Keratinocyte (primary cell): ENCODE measurements at regions not wholly inside any gene's neighbourhood (a gene's known extent, or its start where the extent isn't known, plus 50 kb on each side); places are given as distances from the start of the nearest gene placed in this dataset.

ENCODE experiments used
- DNase-seq: peaks from one replicate; pipeline ENCODE4 v3.0.0-alpha.2; 2011; ENCODE audit warnings: low read depth, missing footprints, low spot score
- FAIRE-seq: peaks from 2 replicates; lab custom pipeline; 2011; peaks lifted over from hg19 to GRCh38; lab: Jason Lieb, UNC
- H2AFZ ChIP-seq: 2 replicates; pipeline ENCODE4 v1.6.0; 2012; ENCODE audit warnings: low read length, control low read depth, inconsistent platforms; ENCODE audit not compliant: control insufficient read depth
- H3K27ac ChIP-seq: 2 replicates; pipeline ENCODE4 v1.5.1; 2011; ENCODE audit warnings: low read length; ENCODE audit not compliant: control insufficient read depth, insufficient read depth
- H3K27me3 ChIP-seq: 3 replicates; pipeline ENCODE4 v1.6.0; 2011; ENCODE audit warnings: low read length; ENCODE audit not compliant: control insufficient read depth, insufficient read depth; ENCODE audit errors: extremely low read depth
- H3K36me3 ChIP-seq, 2 experiments: 2 replicates in 1 of 2; 3 replicates in 1 of 2; pipeline ENCODE4 v1.5.1; 2011; ENCODE audit warnings: low read length in 2 of 2, mild to moderate bottlenecking in 1 of 2; ENCODE audit not compliant: control insufficient read depth in 2 of 2, insufficient read depth in 2 of 2; ENCODE audit errors: extremely low read depth in 1 of 2
- H3K4me1 ChIP-seq: 3 replicates; pipeline ENCODE4 v1.5.1; 2011; ENCODE audit warnings: low read length; ENCODE audit not compliant: control insufficient read depth, insufficient read depth; ENCODE audit errors: extremely low read depth
- H3K4me2 ChIP-seq: 3 replicates; pipeline ENCODE4 v1.6.0; 2011; ENCODE audit warnings: low read depth, low read length; ENCODE audit not compliant: control insufficient read depth, insufficient read depth; ENCODE audit errors: extremely low read depth
- H3K4me3 ChIP-seq, 3 experiments: fragments of 200-600 bp in 1 of 3; sonication (generic) in 1 of 3; 2 replicates in 2 of 3; 3 replicates in 1 of 3; pipeline ENCODE4 v1.5.1; 2011 to 2016; ENCODE audit warnings: low read length in 3 of 3, mild to moderate bottlenecking in 3 of 3, control low read depth in 2 of 3, inconsistent platforms in 1 of 3, low read depth in 1 of 3, mixed read lengths in 1 of 3, mixed run types in 1 of 3, moderate library complexity in 1 of 3; ENCODE audit not compliant: control insufficient read depth in 2 of 3, insufficient read depth in 2 of 3; ENCODE audit errors: extremely low read depth in 1 of 3
- H3K79me2 ChIP-seq: 2 replicates; pipeline ENCODE4 v1.6.0; 2012; ENCODE audit warnings: low read length; ENCODE audit not compliant: control insufficient read depth, insufficient read depth
- H3K9ac ChIP-seq: 3 replicates; pipeline ENCODE4 v1.6.0; 2011; ENCODE audit warnings: low read length; ENCODE audit not compliant: control insufficient read depth, insufficient read depth; ENCODE audit errors: extremely low read depth
- H3K9me1 ChIP-seq: 3 replicates; pipeline ENCODE4 v1.6.0; 2011; ENCODE audit warnings: low read length; ENCODE audit not compliant: control insufficient read depth, insufficient read depth; ENCODE audit errors: extremely low read depth
- H3K9me3 ChIP-seq: 2 replicates; pipeline ENCODE4 v1.5.1; 2012; ENCODE audit warnings: low read depth, low read length; ENCODE audit not compliant: control insufficient read depth
- H4K20me1 ChIP-seq: 3 replicates; pipeline ENCODE4 v1.6.0; 2011; ENCODE audit warnings: low read length; ENCODE audit not compliant: control insufficient read depth, insufficient read depth; ENCODE audit errors: extremely low read depth
- CTCF ChIP-seq, 3 experiments: IDR thresholded peaks in 1 of 3; conservative IDR thresholded peaks in 1 of 3; optimal IDR thresholded peaks in 1 of 3; 2 replicates in 2 of 3; 3 replicates in 1 of 3; pipeline versions ENCODE3 to v1.5.1; 2011; ENCODE audit warnings: low read length in 3 of 3, mild to moderate bottlenecking in 3 of 3, moderate library complexity in 2 of 3, control low read depth in 1 of 3, inconsistent platforms in 1 of 3; ENCODE audit not compliant: insufficient read depth in 2 of 3; ENCODE audit errors: extremely low read depth in 1 of 3
- EZH2 ChIP-seq: IDR thresholded peaks from one replicate; pipeline ENCODE4 v1.6.1; 2012; ENCODE audit warnings: inconsistent platforms, mild to moderate bottlenecking, low read length, moderate library complexity
- dilution Hi-C: fragments of 300-500 bp; cut with MboI; formaldehyde crosslinking; loops from one replicate; pipeline ENCODE4 v1.7.0; 2020; ENCODE audit warnings: low sequenced_read_pairs; ENCODE audit not compliant: extremely low pct_ligation_motif_present

- H2AFZ ChIP-seq = no peak overlapping the region
- no peak overlapping the region for H3K27ac ChIP-seq
- H4K20me1 ChIP-seq = no peaks in the 10 kb centered on the region
- TF ChIP-seq CTCF (optimal IDR thresholded peaks at IDR 0.05 in 1 of 3, IDR thresholded peaks at IDR 0.05 in 1 of 3, conservative IDR thresholded peaks at IDR 0.05 in 1 of 3; ENCODE audit: extremely low read depth in 1 of 3, insufficient read depth in 2 of 3, low read length in 3 of 3) (no peak), EZH2 (no peak)
- FAIRE-seq (no peak), DNase-seq (no peak)
- H3K9me3 ChIP-seq = peaks cover 2% of the 10 kb centered on the region
- H3K79me2 ChIP-seq = no peaks in the 10 kb centered on the region
- H3K9ac ChIP-seq = no peak overlapping the region
- no peak overlapping the region for H3K4me2 ChIP-seq
- H3K9me1 ChIP-seq = no peaks in the 10 kb centered on the region
- H3K4me3 ChIP-seq = no peak overlapping the region
- no peaks in the 10 kb centered on the region for H3K36me3 ChIP-seq
- H3K4me1 ChIP-seq = no peaks in the 10 kb centered on the region
- H3K27me3 ChIP-seq = no peaks in the 10 kb centered on the region
- dilution Hi-C loops = no loop called here
Observed at GRCh38 chr2:78407960-78408794, 617.3 kb upstream of the REG3G start.

- FAIRE-seq = no peak
- TF ChIP-seq CTCF (optimal IDR thresholded peaks at IDR 0.05 in 1 of 3, IDR thresholded peaks at IDR 0.05 in 1 of 3, conservative IDR thresholded peaks at IDR 0.05 in 1 of 3; ENCODE audit: extremely low read depth in 1 of 3, insufficient read depth in 2 of 3, low read length in 3 of 3) (no peak), EZH2 (no peak)
- dilution Hi-C loops = no loop called here
Observed at GRCh38 chr2:78408795-78409118, 616.7 kb upstream of the REG3G start.

More at GRCh38 chr2:78408795-78409118, 616.7 kb upstream of the REG3G start:
- H4K20me1 ChIP-seq = no peaks in the 10 kb centered on the region
- H2AFZ ChIP-seq = no peak overlapping the region
- H3K9me3 ChIP-seq = peaks cover 2% of the 10 kb centered on the region
- no peak overlapping the region for H3K27ac ChIP-seq
- no peak overlapping the region for H3K4me3 ChIP-seq
- no peak overlapping the region for H3K4me2 ChIP-seq
- H3K27me3 ChIP-seq = no peaks in the 10 kb centered on the region
- H3K79me2 ChIP-seq = no peaks in the 10 kb centered on the region
- no peak overlapping the region for H3K9ac ChIP-seq
- H3K4me1 ChIP-seq = no peaks in the 10 kb centered on the region
- DNase-seq = no peak
- no peaks in the 10 kb centered on the region for H3K36me3 ChIP-seq
- no peaks in the 10 kb centered on the region for H3K9me1 ChIP-seq
